Activated naive CD8-positive, alpha-beta T cell (primary cell): ENCODE measurements at regions not wholly inside any gene's neighbourhood (a gene's known extent, or its start where the extent isn't known, plus 50 kb on each side); places are given as distances from the start of the nearest gene placed in this dataset.

ENCODE experiments used
- H3K27ac Mint-ChIP-seq: one replicate; pipeline ENCODE4 v1.8.0; 2021; ENCODE audit warnings: mixed read lengths
- H3K27me3 Mint-ChIP-seq: one replicate; pipeline ENCODE4 v1.8.0; 2021; ENCODE audit warnings: mixed read lengths
- H3K36me3 Mint-ChIP-seq: one replicate; pipeline ENCODE4 v1.8.0; 2021; ENCODE audit warnings: mixed read lengths
- H3K4me1 Mint-ChIP-seq: one replicate; pipeline ENCODE4 v1.8.0; 2021; ENCODE audit warnings: low read depth, mixed read lengths
- H3K4me3 Mint-ChIP-seq: one replicate; pipeline ENCODE4 v1.8.0; 2021; ENCODE audit warnings: mild to moderate bottlenecking, mixed read lengths
- H3K9me3 Mint-ChIP-seq: one replicate; pipeline ENCODE4 v1.8.0; 2021; ENCODE audit warnings: low read depth, mixed read lengths

- H3K4me1 Mint-ChIP-seq, result no peaks in the 10 kb centered on the region
- H3K4me3 Mint-ChIP-seq, result no peak overlapping the region
- peaks cover 7% of the 10 kb centered on the region for H3K9me3 Mint-ChIP-seq
- no peaks in the 10 kb centered on the region for H3K27me3 Mint-ChIP-seq
- no peaks in the 10 kb centered on the region for H3K36me3 Mint-ChIP-seq
- H3K27ac Mint-ChIP-seq, result no peak overlapping the region
Observed at GRCh38 chr2:185618625-185619024, 120.0 kb upstream of the FSIP2 start.

- H3K4me3 Mint-ChIP-seq, result no peak overlapping the region
- H3K27me3 Mint-ChIP-seq, result no peaks in the 10 kb centered on the region
- no peaks in the 10 kb centered on the region for H3K36me3 Mint-ChIP-seq
- H3K9me3 Mint-ChIP-seq, result no peaks in the 10 kb centered on the region
- H3K4me1 Mint-ChIP-seq, result no peaks in the 10 kb centered on the region
- H3K27ac Mint-ChIP-seq, result no peak overlapping the region
Observed at GRCh38 chr2:185625604-185626003, 113.0 kb upstream of the FSIP2 start.

GRCh38 chr2:185628985-185629384 lies 109.6 kb upstream of the FSIP2 start:
- H3K9me3 Mint-ChIP-seq, result no peaks in the 10 kb centered on the region
- H3K36me3 Mint-ChIP-seq, result no peaks in the 10 kb centered on the region
- H3K27me3 Mint-ChIP-seq, result no peaks in the 10 kb centered on the region
- no peak overlapping the region for H3K27ac Mint-ChIP-seq
- H3K4me1 Mint-ChIP-seq, result no peaks in the 10 kb centered on the region
- H3K4me3 Mint-ChIP-seq, result no peak overlapping the region

GRCh38 chr2:185633621-185634020 lies 105.0 kb upstream of the FSIP2 start:
- Mint-ChIP-seq H3K9me3 (no peaks in the 10 kb centered on the region), H3K4me1 (no peaks in the 10 kb centered on the region), H3K27me3 (no peaks in the 10 kb centered on the region), H3K4me3 (no peak overlapping the region), H3K36me3 (no peaks in the 10 kb centered on the region), H3K27ac (no peak overlapping the region)

- H3K4me3 Mint-ChIP-seq, result no peak overlapping the region
- H3K36me3 Mint-ChIP-seq, result no peaks in the 10 kb centered on the region
- H3K27me3 Mint-ChIP-seq, result no peaks in the 10 kb centered on the region
- no peak overlapping the region for H3K27ac Mint-ChIP-seq
- H3K4me1 Mint-ChIP-seq, result no peaks in the 10 kb centered on the region
- no peaks in the 10 kb centered on the region for H3K9me3 Mint-ChIP-seq
Observed at GRCh38 chr2:185638771-185639170, 99.8 kb upstream of the FSIP2 start.

GRCh38 chr2:185640588-185640987 lies 98.0 kb upstream of the FSIP2 start:
- Mint-ChIP-seq H3K4me1 (no peaks in the 10 kb centered on the region), H3K27ac (no peak overlapping the region), H3K9me3 (no peaks in the 10 kb centered on the region), H3K36me3 (no peaks in the 10 kb centered on the region), H3K4me3 (no peak overlapping the region), H3K27me3 (no peaks in the 10 kb centered on the region)

GRCh38 chr2:185643434-185643833 lies 95.2 kb upstream of the FSIP2 start:
- Mint-ChIP-seq H3K4me1 (no peaks in the 10 kb centered on the region), H3K4me3 (no peak overlapping the region), H3K27me3 (no peaks in the 10 kb centered on the region), H3K36me3 (no peaks in the 10 kb centered on the region), H3K9me3 (no peaks in the 10 kb centered on the region), H3K27ac (no peak overlapping the region)

- H3K27ac Mint-ChIP-seq, result no peak overlapping the region
- no peaks in the 10 kb centered on the region for H3K36me3 Mint-ChIP-seq
- no peak overlapping the region for H3K4me3 Mint-ChIP-seq
- no peaks in the 10 kb centered on the region for H3K9me3 Mint-ChIP-seq
- H3K4me1 Mint-ChIP-seq, result no peaks in the 10 kb centered on the region
- no peaks in the 10 kb centered on the region for H3K27me3 Mint-ChIP-seq
Observed at GRCh38 chr2:185644828-185645227, 93.8 kb upstream of the FSIP2 start.

GRCh38 chr2:185645529-185645928 lies 93.1 kb upstream of the FSIP2 start:
- Mint-ChIP-seq H3K36me3 (no peaks in the 10 kb centered on the region), H3K9me3 (no peaks in the 10 kb centered on the region), H3K4me1 (no peaks in the 10 kb centered on the region)

GRCh38 chr2:185658750-185659149 lies 79.9 kb upstream of the FSIP2 start:
- H3K9me3 Mint-ChIP-seq, result no peaks in the 10 kb centered on the region
- H3K36me3 Mint-ChIP-seq, result no peaks in the 10 kb centered on the region
- no peaks in the 10 kb centered on the region for H3K27me3 Mint-ChIP-seq
- H3K27ac Mint-ChIP-seq, result no peak overlapping the region
- H3K4me3 Mint-ChIP-seq, result no peak overlapping the region
- H3K4me1 Mint-ChIP-seq, result no peaks in the 10 kb centered on the region

More at GRCh38 chr2:185645529-185645928, 93.1 kb upstream of the FSIP2 start:
- H3K4me3 Mint-ChIP-seq, result no peak overlapping the region
- no peak overlapping the region for H3K27ac Mint-ChIP-seq
- H3K27me3 Mint-ChIP-seq, result no peaks in the 10 kb centered on the region

GRCh38 chr2:185663811-185664210 lies 74.8 kb upstream of the FSIP2 start:
- Mint-ChIP-seq H3K4me1 (no peaks in the 10 kb centered on the region), H3K36me3 (no peaks in the 10 kb centered on the region), H3K27ac (no peak overlapping the region), H3K4me3 (no peak overlapping the region), H3K27me3 (no peaks in the 10 kb centered on the region), H3K9me3 (no peaks in the 10 kb centered on the region)

- Mint-ChIP-seq H3K4me1 (no peaks in the 10 kb centered on the region), H3K9me3 (peaks cover 5% of the 10 kb centered on the region), H3K27ac (no peak overlapping the region), H3K27me3 (no peaks in the 10 kb centered on the region), H3K36me3 (no peaks in the 10 kb centered on the region), H3K4me3 (no peak overlapping the region)
Observed at GRCh38 chr2:185664384-185664783, 74.2 kb upstream of the FSIP2 start.

GRCh38 chr2:185665251-185665814 lies 73.3 kb upstream of the FSIP2 start:
- no peaks in the 10 kb centered on the region for H3K36me3 Mint-ChIP-seq
- H3K9me3 Mint-ChIP-seq, result peaks cover 6% of the 10 kb centered on the region

GRCh38 chr2:185667452-185667851 lies 71.2 kb upstream of the FSIP2 start:
- Mint-ChIP-seq H3K27me3 (no peaks in the 10 kb centered on the region), H3K27ac (no peak overlapping the region), H3K4me1 (no peaks in the 10 kb centered on the region), H3K9me3 (peaks cover 6% of the 10 kb centered on the region), H3K4me3 (no peak overlapping the region), H3K36me3 (no peaks in the 10 kb centered on the region)

More at GRCh38 chr2:185665251-185665814, 73.3 kb upstream of the FSIP2 start:
- Mint-ChIP-seq H3K27me3 (no peaks in the 10 kb centered on the region), H3K4me3 (no peak overlapping the region), H3K4me1 (no peaks in the 10 kb centered on the region), H3K27ac (no peak overlapping the region)

GRCh38 chr2:185668710-185669109 lies 69.9 kb upstream of the FSIP2 start:
- Mint-ChIP-seq H3K27me3 (no peaks in the 10 kb centered on the region), H3K36me3 (no peaks in the 10 kb centered on the region), H3K9me3 (peaks cover 9% of the 10 kb centered on the region), H3K4me3 (no peak overlapping the region), H3K4me1 (no peaks in the 10 kb centered on the region), H3K27ac (no peak overlapping the region)

GRCh38 chr2:185674232-185674631 lies 64.4 kb upstream of the FSIP2 start:
- Mint-ChIP-seq H3K9me3 (peaks cover 6% of the 10 kb centered on the region), H3K36me3 (no peaks in the 10 kb centered on the region), H3K27ac (no peak overlapping the region), H3K27me3 (no peaks in the 10 kb centered on the region), H3K4me3 (no peak overlapping the region), H3K4me1 (no peaks in the 10 kb centered on the region)
